IMR-90 (cell line): ENCODE measurements at regions not wholly inside any gene's neighbourhood (a gene's known extent, or its start where the extent isn't known, plus 50 kb on each side); places are given as distances from the start of the nearest gene placed in this dataset.

Experiments
- ATAC-seq: fragments of 200-7000 bp; cut with Tn5 transposase; 2 replicates; pipeline ENCODE4 v1.9.1; 2020; ENCODE audit warnings: low read depth, mild to moderate bottlenecking, moderate library complexity
- BruUV-seq: library from RNA; stranded (reverse); fragments of 400-500 nt; replicated peaks from 2 replicates; lab custom pipeline; 2021; lab: Mats Ljungman, UMichigan
- CTCF ChIA-PET: fragments of 300-600 bp; formaldehyde crosslinking; extraction: SDS; loops from one replicate; lab custom pipeline; 2021; ENCODE audit warnings: antibody characterized with exemption; lab: Yijun Ruan, JAX
- POLR2A ChIA-PET: fragments of 300-600 bp; sonication (Branson Sonifier 250); formaldehyde crosslinking; loops from one replicate; lab custom pipeline; 2022; ENCODE audit warnings: antibody characterized with exemption; ENCODE audit not compliant: unreplicated experiment; lab: Charles Lee
- DNase-seq: peaks from one replicate; pipeline ENCODE4 v3.0.0; 2013
- H2AFZ ChIP-seq: replicated peaks from 2 replicates; pipeline ENCODE3; 2013; ENCODE audit warnings: low read length, mild to moderate bottlenecking; ENCODE audit not compliant: poor library complexity
- H2AK5ac ChIP-seq: 2 replicates; pipeline ENCODE4 v1.6.1; 2013; ENCODE audit warnings: low read depth, low read length, inconsistent platforms
- H2AK9ac ChIP-seq: replicated peaks from 2 replicates; pipeline ENCODE3; 2013; ENCODE audit warnings: mild to moderate bottlenecking, low read depth, low read length, moderate library complexity; ENCODE audit not compliant: poor library complexity
- H2BK120ac ChIP-seq: 2 replicates; pipeline ENCODE4 v1.6.1; 2013; ENCODE audit warnings: low read depth, low read length, inconsistent platforms
- H2BK15ac ChIP-seq: 3 replicates; pipeline ENCODE4 v1.6.1; 2013; ENCODE audit warnings: low read depth, low read length, inconsistent platforms
- H2BK20ac ChIP-seq: 2 replicates; pipeline ENCODE4 v1.6.1; 2013; ENCODE audit warnings: low read depth, mild to moderate bottlenecking, inconsistent platforms, low read length, moderate library complexity
- H2BK5ac ChIP-seq: 2 replicates; pipeline ENCODE4 v1.6.1; 2013; ENCODE audit warnings: mild to moderate bottlenecking, low read depth, low read length, inconsistent platforms; ENCODE audit not compliant: poor library complexity, severe bottlenecking
- H3K14ac ChIP-seq: replicated peaks from 2 replicates; pipeline ENCODE4 v1.6.1; 2013; ENCODE audit warnings: low read depth, low read length, inconsistent platforms
- H3K18ac ChIP-seq: 2 replicates; pipeline ENCODE4 v1.6.1; 2013; ENCODE audit warnings: low read depth, low read length, control low read depth
- H3K23ac ChIP-seq: 2 replicates; pipeline ENCODE4 v1.6.1; 2013; ENCODE audit warnings: low read depth, low read length, inconsistent platforms
- H3K27ac ChIP-seq: 2 replicates; pipeline ENCODE4 v1.5.1; 2013; ENCODE audit warnings: mild to moderate bottlenecking, control low read depth, low read length; ENCODE audit not compliant: insufficient read depth
- H3K27me3 ChIP-seq: 2 replicates; pipeline ENCODE4 v1.6.1; 2013; ENCODE audit warnings: low read length; ENCODE audit not compliant: control insufficient read depth, insufficient read depth
- H3K36me3 ChIP-seq: 2 replicates; pipeline ENCODE4 v1.6.1; 2013; ENCODE audit warnings: low read length, mixed read lengths; ENCODE audit not compliant: control insufficient read depth, insufficient read depth
- H3K4ac ChIP-seq: 2 replicates; pipeline ENCODE4 v1.6.1; 2013; ENCODE audit warnings: low read depth, low read length, inconsistent platforms
- H3K4me1 ChIP-seq: 2 replicates; pipeline ENCODE4 v1.6.1; 2013; ENCODE audit warnings: low read length, mixed read lengths; ENCODE audit not compliant: control insufficient read depth, insufficient read depth
- H3K4me2 ChIP-seq: 2 replicates; pipeline ENCODE4 v1.6.1; 2013; ENCODE audit warnings: low read depth, mild to moderate bottlenecking, control low read depth, low read length, moderate library complexity
- H3K4me3 ChIP-seq: 2 replicates; pipeline ENCODE4 v1.5.1; 2013; ENCODE audit warnings: low read depth, mild to moderate bottlenecking, control low read depth, low read length, moderate library complexity; ENCODE audit not compliant: insufficient read depth
- H3K56ac ChIP-seq: 2 replicates; pipeline ENCODE4 v1.6.1; 2013; ENCODE audit warnings: low read length, inconsistent platforms; ENCODE audit not compliant: insufficient read depth; ENCODE audit errors: extremely low read depth
- H3K79me1 ChIP-seq, 2 experiments: 2 replicates each; pipeline ENCODE4 v1.6.1; 2013; ENCODE audit warnings: low read length in 2 of 2, inconsistent platforms in 1 of 2, low read depth in 1 of 2
- H3K9ac ChIP-seq: 2 replicates; pipeline ENCODE4 v1.6.1; 2013; ENCODE audit warnings: low read depth, low read length, control low read depth
- H3K9me1 ChIP-seq: 2 replicates; pipeline ENCODE4 v1.6.1; 2013; ENCODE audit warnings: low read length, inconsistent platforms; ENCODE audit not compliant: insufficient read depth
- H3K9me3 ChIP-seq: 2 replicates; pipeline ENCODE4 v1.6.1; 2013; ENCODE audit warnings: low read length; ENCODE audit not compliant: control insufficient read depth, insufficient read depth
- H4K20me1 ChIP-seq: 2 replicates; pipeline ENCODE4 v1.6.1; 2013; ENCODE audit warnings: low read length, inconsistent platforms; ENCODE audit not compliant: insufficient read depth
- H4K5ac ChIP-seq: 2 replicates; pipeline ENCODE4 v1.6.1; 2013; ENCODE audit warnings: mild to moderate bottlenecking, low read depth, low read length, control low read depth
- H4K8ac ChIP-seq, 2 experiments: 2 replicates each; pipeline ENCODE4 v1.6.1; 2013; ENCODE audit warnings: low read depth in 2 of 2, low read length in 2 of 2, control low read depth in 1 of 2, inconsistent platforms in 1 of 2
- H4K91ac ChIP-seq: 2 replicates; pipeline ENCODE4 v1.6.1; 2013; ENCODE audit warnings: low read depth, low read length, inconsistent platforms; ENCODE audit not compliant: insufficient read depth
- CEBPB ChIP-seq: IDR thresholded peaks from 2 replicates; pipeline ENCODE4 v1.6.1; 2012; ENCODE audit warnings: low read depth, low read length, improper control_type of control experiment
- FOS ChIP-seq: fragments of 150-350 bp; IDR thresholded peaks from 2 replicates; pipeline ENCODE4 v1.6.1; 2016; ENCODE audit warnings: low read depth, low read length
- MAFK ChIP-seq: IDR thresholded peaks from 2 replicates; pipeline ENCODE4 v1.6.1; 2012; ENCODE audit warnings: low read depth, low read length, improper control_type of control experiment
- MXI1 ChIP-seq: IDR thresholded peaks from 2 replicates; pipeline ENCODE4 v1.6.1; 2012; ENCODE audit warnings: low read depth, mild to moderate bottlenecking, low read length, moderate library complexity, borderline replicate concordance
- NFE2L2 ChIP-seq: fragments of 150-350 bp; IDR thresholded peaks from 2 replicates; pipeline ENCODE4 v1.6.1; 2016; ENCODE audit warnings: low read depth, mild to moderate bottlenecking, low read length
- POLR2A ChIP-seq: IDR thresholded peaks from 2 replicates; pipeline ENCODE4 v1.6.1; 2012; ENCODE audit warnings: mild to moderate bottlenecking, low read depth, low read length
- RAD21 ChIP-seq: IDR thresholded peaks from 2 replicates; pipeline ENCODE4 v1.6.1; 2012; ENCODE audit warnings: low read length, improper control_type of control experiment
- RFX5 ChIP-seq: IDR thresholded peaks from 2 replicates; pipeline ENCODE4 v1.8.0; 2012; ENCODE audit warnings: low read depth, mild to moderate bottlenecking, low read length, moderate library complexity
- SMC3 ChIP-seq: fragments of 150-350 bp; IDR thresholded peaks from 2 replicates; pipeline ENCODE4 v1.6.1; 2016; ENCODE audit warnings: low read depth, mild to moderate bottlenecking, antibody characterized with exemption, low read length, moderate library complexity
- WGBS, 2 experiments: methylation state at CpG; one replicate each; pipeline versions ENCODE4 v1.1.5 to v1.1.7; 2013; ENCODE audit warnings: missing lambda C conversion rate in 2 of 2; ENCODE audit not compliant: insufficient read length in 1 of 2; ENCODE audit errors: extremely low coverage in 2 of 2; 5-methylcytosine and 5-hydroxymethylcytosine counted together
- dilution Hi-C: fragments of 300-500 bp; cut with HindIII; formaldehyde crosslinking; loops from one replicate; pipeline ENCODE4 v1.14.3; 2018; ENCODE audit warnings: low sequenced_read_pairs; ENCODE audit not compliant: unreplicated experiment
- in situ Hi-C: fragments of 300-500 bp; cut with MboI; formaldehyde crosslinking; loops from 3 replicates; pipeline ENCODE4 v1.14.3; 2019; ENCODE audit warnings: low sequenced_read_pairs, inconsistent platforms, mixed read lengths
- intact Hi-C: fragments of 100-400 bp; cut with micrococcal nuclease; formaldehyde crosslinking; loops from 2 replicates; pipeline ENCODE4 v1.10.0; 2022
- TF ChIP-seq, protein P1 (sequence below): conservative IDR thresholded peaks from 2 replicates; pipeline ENCODE4 v1.5.1; 2012; ENCODE audit warnings: mild to moderate bottlenecking, low read depth, low read length, improper control_type of control experiment
- TF ChIP-seq, protein P2 (sequence below): fragments of 150-350 bp; IDR thresholded peaks from 2 replicates; pipeline ENCODE4 v1.6.1; 2016; ENCODE audit warnings: low read depth, mild to moderate bottlenecking, low read length, moderate library complexity, borderline replicate concordance

DNA sequence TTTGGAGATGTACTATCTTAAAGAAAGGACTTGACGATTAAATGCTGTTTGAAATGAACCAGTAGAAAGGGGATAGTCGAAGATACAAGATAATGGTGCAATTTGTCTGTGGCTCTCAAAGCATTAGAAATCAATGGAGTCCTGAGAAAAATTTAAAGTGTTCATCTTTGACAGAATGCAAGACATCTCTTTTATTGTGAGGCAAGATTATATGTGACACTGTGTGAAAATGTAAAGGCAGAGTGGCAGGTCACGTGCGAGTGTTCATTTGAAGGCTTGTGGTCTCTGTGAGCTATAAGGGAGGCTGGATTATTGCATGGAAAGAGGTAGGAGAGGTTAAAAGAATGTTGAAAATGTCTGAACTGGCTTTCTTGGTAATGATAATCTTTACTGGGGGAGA, 709.2 kb downstream of the DSC3 start:
- ChIA-PET CTCF (no interaction called here), POLR2A (no interaction called here)
- dilution Hi-C loops (no loop called here), intact Hi-C loops (no loop called here), in situ Hi-C loops (no loop called here)
- no peak overlapping the region for H3K9ac ChIP-seq
- H3K9me1 ChIP-seq = no peaks in the 10 kb centered on the region
- no peak overlapping the region for H3K56ac ChIP-seq
- 75% methylated on average over 4 of the region's 4 CpGs; no CpG with 5 or more reads in 1 of the 2 experiments for WGBS, 2 experiments
- no peak overlapping the region for H3K4me2 ChIP-seq
- H2AK9ac ChIP-seq = no peak overlapping the region
- no peak overlapping the region for H3K18ac ChIP-seq
- H3K4me1 ChIP-seq = no peaks in the 10 kb centered on the region
- no peak for ATAC-seq
- H3K9me3 ChIP-seq = 0 out of 2 replicates have a peak, but pooled peaks cover 2% of the 10 kb centered on the region
- H2BK20ac ChIP-seq = no peak overlapping the region
- H3K79me1 ChIP-seq = no peaks in the 10 kb centered on the region
- no peak overlapping the region for H4K8ac ChIP-seq
- BruUV-seq = no TSS peak
- H3K27ac ChIP-seq = no peak overlapping the region
- H2AFZ ChIP-seq = no peak overlapping the region
- no peaks in the 10 kb centered on the region for H3K36me3 ChIP-seq
- no peak overlapping the region for H2AK5ac ChIP-seq
- no peaks in the 10 kb centered on the region for H4K20me1 ChIP-seq
- no peak overlapping the region for H4K91ac ChIP-seq
- no peak overlapping the region for H3K4ac ChIP-seq
- H4K5ac ChIP-seq = no peak overlapping the region
- no peak for TF ChIP-seq POLR2A
- no peak for TF ChIP-seq SMC3
- no peak for TF ChIP-seq FOS
- TF ChIP-seq RFX5 = no peak
- TF ChIP-seq NFE2L2 = no peak
- TF ChIP-seq RAD21 = no peak
- TF ChIP-seq, protein P1, sequence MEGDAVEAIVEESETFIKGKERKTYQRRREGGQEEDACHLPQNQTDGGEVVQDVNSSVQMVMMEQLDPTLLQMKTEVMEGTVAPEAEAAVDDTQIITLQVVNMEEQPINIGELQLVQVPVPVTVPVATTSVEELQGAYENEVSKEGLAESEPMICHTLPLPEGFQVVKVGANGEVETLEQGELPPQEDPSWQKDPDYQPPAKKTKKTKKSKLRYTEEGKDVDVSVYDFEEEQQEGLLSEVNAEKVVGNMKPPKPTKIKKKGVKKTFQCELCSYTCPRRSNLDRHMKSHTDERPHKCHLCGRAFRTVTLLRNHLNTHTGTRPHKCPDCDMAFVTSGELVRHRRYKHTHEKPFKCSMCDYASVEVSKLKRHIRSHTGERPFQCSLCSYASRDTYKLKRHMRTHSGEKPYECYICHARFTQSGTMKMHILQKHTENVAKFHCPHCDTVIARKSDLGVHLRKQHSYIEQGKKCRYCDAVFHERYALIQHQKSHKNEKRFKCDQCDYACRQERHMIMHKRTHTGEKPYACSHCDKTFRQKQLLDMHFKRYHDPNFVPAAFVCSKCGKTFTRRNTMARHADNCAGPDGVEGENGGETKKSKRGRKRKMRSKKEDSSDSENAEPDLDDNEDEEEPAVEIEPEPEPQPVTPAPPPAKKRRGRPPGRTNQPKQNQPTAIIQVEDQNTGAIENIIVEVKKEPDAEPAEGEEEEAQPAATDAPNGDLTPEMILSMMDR = no peak
- no peak for TF ChIP-seq MXI1
- TF ChIP-seq, protein P2, sequence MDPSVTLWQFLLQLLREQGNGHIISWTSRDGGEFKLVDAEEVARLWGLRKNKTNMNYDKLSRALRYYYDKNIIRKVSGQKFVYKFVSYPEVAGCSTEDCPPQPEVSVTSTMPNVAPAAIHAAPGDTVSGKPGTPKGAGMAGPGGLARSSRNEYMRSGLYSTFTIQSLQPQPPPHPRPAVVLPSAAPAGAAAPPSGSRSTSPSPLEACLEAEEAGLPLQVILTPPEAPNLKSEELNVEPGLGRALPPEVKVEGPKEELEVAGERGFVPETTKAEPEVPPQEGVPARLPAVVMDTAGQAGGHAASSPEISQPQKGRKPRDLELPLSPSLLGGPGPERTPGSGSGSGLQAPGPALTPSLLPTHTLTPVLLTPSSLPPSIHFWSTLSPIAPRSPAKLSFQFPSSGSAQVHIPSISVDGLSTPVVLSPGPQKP = no peak
- TF ChIP-seq CEBPB = no peak
- no peak for TF ChIP-seq MAFK
- H2BK120ac ChIP-seq = no peak overlapping the region
- no peak overlapping the region for H3K23ac ChIP-seq
- DNase-seq = no peak
- H3K4me3 ChIP-seq = no peak overlapping the region
- no peak overlapping the region for H3K14ac ChIP-seq
- H2BK5ac ChIP-seq = no peak overlapping the region
- no peaks in the 10 kb centered on the region for H3K27me3 ChIP-seq
- H2BK15ac ChIP-seq = no peak overlapping the region
